H9 (cell line): ENCODE measurements at regions not wholly inside any gene's neighbourhood (a gene's known extent, or its start where the extent isn't known, plus 50 kb on each side); places are given as distances from the start of the nearest gene placed in this dataset.

Source experiments
- DNase-seq: peaks from one replicate; pipeline ENCODE4 v3.0.0-alpha.2; 2017
- H2AFZ ChIP-seq: one replicate; pipeline ENCODE4 v1.6.1; 2013; ENCODE audit warnings: mild to moderate bottlenecking, low read length, control low read depth, moderate library complexity
- H2AK5ac ChIP-seq: 2 replicates; pipeline ENCODE4 v1.6.1; 2013; ENCODE audit warnings: low read length, control low read depth, mixed read lengths; ENCODE audit not compliant: insufficient read length
- H2BK120ac ChIP-seq: one replicate; pipeline ENCODE4 v1.6.1; 2013; ENCODE audit warnings: low read depth, mild to moderate bottlenecking, low read length, control low read depth, inconsistent platforms; ENCODE audit not compliant: poor library complexity, severe bottlenecking
- H2BK12ac ChIP-seq: 2 replicates; pipeline ENCODE4 v1.6.1; 2013; ENCODE audit warnings: low read length, control low read depth, mixed read lengths, low read depth; ENCODE audit not compliant: insufficient read length
- H2BK15ac ChIP-seq: 2 replicates; pipeline ENCODE4 v1.6.1; 2013; ENCODE audit warnings: low read depth, low read length, control low read depth
- H2BK20ac ChIP-seq: one replicate; pipeline ENCODE4 v1.6.1; 2013; ENCODE audit warnings: low read depth, mild to moderate bottlenecking, low read length, control low read depth, inconsistent platforms; ENCODE audit not compliant: poor library complexity, severe bottlenecking
- H2BK5ac ChIP-seq: 2 replicates; pipeline ENCODE4 v1.6.1; 2013; ENCODE audit warnings: low read length, control low read depth, mixed read lengths; ENCODE audit not compliant: insufficient read length
- H3K14ac ChIP-seq: 2 replicates; pipeline ENCODE4 v1.6.1; 2013; ENCODE audit warnings: low read length, control low read depth; ENCODE audit not compliant: insufficient read depth
- H3K18ac ChIP-seq: 2 replicates; pipeline ENCODE4 v1.6.1; 2013; ENCODE audit warnings: low read depth, mild to moderate bottlenecking, mixed read lengths, low read length, control low read depth; ENCODE audit not compliant: insufficient read length
- H3K23ac ChIP-seq: 2 replicates; pipeline ENCODE4 v1.6.1; 2013; ENCODE audit warnings: low read length, control low read depth, mixed read lengths, low read depth; ENCODE audit not compliant: insufficient read length
- H3K23me2 ChIP-seq: 2 replicates; pipeline ENCODE4 v1.6.1; 2013; ENCODE audit warnings: low read depth, mild to moderate bottlenecking, mixed read lengths, low read length, control low read depth; ENCODE audit not compliant: insufficient read length, poor library complexity, severe bottlenecking
- H3K27ac ChIP-seq: 2 replicates; pipeline ENCODE4 v1.5.1; 2013; ENCODE audit warnings: low read length, control low read depth, mixed read lengths, low read depth; ENCODE audit not compliant: insufficient read length
- H3K27me3 ChIP-seq: 2 replicates; pipeline ENCODE4 v1.6.1; 2013; ENCODE audit warnings: low read length, control low read depth, inconsistent platforms; ENCODE audit not compliant: insufficient read depth
- H3K4ac ChIP-seq: 2 replicates; pipeline ENCODE4 v1.6.1; 2013; ENCODE audit warnings: low read depth, mild to moderate bottlenecking, control low read depth, inconsistent platforms, low read length, moderate library complexity
- H3K4me1 ChIP-seq: 2 replicates; pipeline ENCODE4 v1.6.1; 2013; ENCODE audit warnings: low read length, control low read depth, inconsistent platforms; ENCODE audit not compliant: insufficient read depth
- H3K4me2 ChIP-seq: 2 replicates; pipeline ENCODE4 v1.6.1; 2013; ENCODE audit warnings: low read length, control low read depth, mixed read lengths; ENCODE audit not compliant: insufficient read length, insufficient read depth
- H3K56ac ChIP-seq: 2 replicates; pipeline ENCODE4 v1.6.1; 2013; ENCODE audit warnings: low read depth, mild to moderate bottlenecking, mixed read lengths, low read length, control low read depth; ENCODE audit not compliant: insufficient read length
- H3K79me1 ChIP-seq: 2 replicates; pipeline ENCODE4 v1.6.1; 2013; ENCODE audit warnings: low read depth, mild to moderate bottlenecking, moderate library complexity, low read length, control low read depth, inconsistent platforms; ENCODE audit not compliant: insufficient read depth, poor library complexity, severe bottlenecking
- H3K79me2 ChIP-seq: 2 replicates; pipeline ENCODE4 v1.6.1; 2013; ENCODE audit warnings: low read length, control low read depth, inconsistent platforms; ENCODE audit not compliant: insufficient read depth
- H3K9ac ChIP-seq: 2 replicates; pipeline ENCODE4 v1.6.1; 2013; ENCODE audit warnings: low read length, control low read depth, mixed read lengths; ENCODE audit not compliant: insufficient read length; ENCODE audit errors: extremely low read depth
- H3K9me3 ChIP-seq: one replicate; pipeline ENCODE4 v1.6.1; 2013; ENCODE audit warnings: low read depth, low read length, inconsistent platforms; ENCODE audit not compliant: control insufficient read depth
- H3T11ph ChIP-seq: one replicate; pipeline ENCODE4 v1.6.1; 2013; ENCODE audit warnings: mild to moderate bottlenecking, low read length, control low read depth, inconsistent platforms
- H4K20me1 ChIP-seq: one replicate; pipeline ENCODE4 v1.6.1; 2013; ENCODE audit not compliant: control insufficient read depth, insufficient read length, insufficient read depth
- H4K5ac ChIP-seq: 2 replicates; pipeline ENCODE4 v1.6.1; 2013; ENCODE audit warnings: low read depth, mild to moderate bottlenecking, mixed read lengths, low read length, control low read depth; ENCODE audit not compliant: insufficient read length
- H4K8ac ChIP-seq: replicated peaks from 2 replicates; pipeline ENCODE4 v1.6.1; 2013; ENCODE audit warnings: low read length, control low read depth, mixed read lengths, low read depth; ENCODE audit not compliant: insufficient read length
- H4K91ac ChIP-seq: 2 replicates; pipeline ENCODE4 v1.6.1; 2013; ENCODE audit warnings: low read depth, mild to moderate bottlenecking, moderate library complexity, mixed read lengths, low read length, control low read depth; ENCODE audit not compliant: insufficient read length
- H3K27ac Mint-ChIP-seq, 3 experiments: 2 replicates in 2 of 3; 3 replicates in 1 of 3; pipeline ENCODE4 v1.8.0; 2020 to 2021; ENCODE audit warnings: mixed read lengths in 3 of 3, mild to moderate bottlenecking in 1 of 3, moderate library complexity in 1 of 3
- H3K27me3 Mint-ChIP-seq: 2 replicates; pipeline ENCODE4 v1.8.0; 2021; ENCODE audit warnings: low read depth, mild to moderate bottlenecking, moderate library complexity, mixed read lengths
- H3K36me3 Mint-ChIP-seq, 3 experiments: 2 replicates in 2 of 3; 3 replicates in 1 of 3; pipeline ENCODE4 v1.8.0; 2020 to 2021; ENCODE audit warnings: low read depth in 3 of 3, mixed read lengths in 3 of 3; ENCODE audit not compliant: insufficient read depth in 1 of 3
- H3K4me1 Mint-ChIP-seq, 2 experiments: 2 replicates each; pipeline ENCODE4 v1.8.0; 2020; ENCODE audit warnings: mixed read lengths in 2 of 2
- H3K4me3 Mint-ChIP-seq, 2 experiments: 2 replicates in 1 of 2; 3 replicates in 1 of 2; pipeline ENCODE4 v1.8.0; 2020 to 2021; ENCODE audit warnings: mild to moderate bottlenecking in 2 of 2, mixed read lengths in 2 of 2, moderate library complexity in 1 of 2
- H3K9me3 Mint-ChIP-seq, 2 experiments: 2 replicates in 1 of 2; 3 replicates in 1 of 2; pipeline ENCODE4 v1.8.0; 2020; ENCODE audit warnings: mild to moderate bottlenecking in 2 of 2, mixed read lengths in 2 of 2, moderate library complexity in 1 of 2
- CTCF ChIP-seq: fragments of 200-600 bp; sonication (generic); conservative IDR thresholded peaks from 3 replicates; pipeline ENCODE4 v1.8.0; 2021; ENCODE audit warnings: antibody characterized with exemption, mild to moderate bottlenecking
- WGBS: extraction: QIAGEN DNeasy Blood & Tissue Kit; methylation state at CpG from one replicate; pipeline ENCODE4 v1.1.7; 2013; ENCODE audit warnings: missing lambda C conversion rate, low lambda C conversion rate, mixed read lengths; ENCODE audit not compliant: insufficient read length; ENCODE audit errors: extremely low coverage; 5-methylcytosine and 5-hydroxymethylcytosine counted together

DNA sequence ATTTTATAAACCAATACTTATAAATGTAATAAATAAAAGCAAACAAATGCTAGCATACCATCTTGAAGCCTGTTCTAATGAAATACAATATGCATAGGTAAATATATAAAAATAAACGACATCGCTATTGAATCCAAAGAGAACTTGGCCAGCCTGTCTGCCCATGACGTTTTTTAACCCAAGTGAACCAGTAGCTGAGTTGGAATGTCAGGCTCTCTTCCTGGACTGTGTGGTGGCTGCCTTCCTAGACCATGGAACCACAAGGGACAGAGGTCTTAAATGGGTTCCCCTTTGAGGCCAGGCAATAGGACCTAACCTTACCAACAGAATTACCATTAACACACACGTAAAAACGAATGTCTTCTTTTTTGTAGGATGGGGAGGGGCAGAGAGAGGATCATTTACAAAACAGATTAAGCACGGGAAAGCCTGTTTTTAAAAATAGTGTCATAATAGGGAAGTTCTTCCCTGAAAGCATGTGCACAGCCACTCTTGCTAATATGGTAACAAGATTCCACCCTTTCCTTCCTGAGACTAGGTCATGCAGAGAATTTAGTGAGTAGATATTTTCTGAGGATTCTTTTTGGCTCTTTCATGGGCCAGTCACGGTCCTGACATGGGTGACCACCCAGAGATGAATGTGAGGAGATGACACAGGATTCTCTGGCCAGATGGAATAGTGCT, 69.4 kb upstream of the ACSL1 start:
- Histone ChIP-seq H2AFZ (no peak overlapping the region), H2BK120ac (no peak overlapping the region), H3K56ac (no peak overlapping the region), H4K91ac (no peak overlapping the region), H3K27ac (no peak overlapping the region), H3T11ph (no peak overlapping the region), H3K9ac (no peak overlapping the region), H3K23ac (no peak overlapping the region), H2AK5ac (no peak overlapping the region), H2BK20ac (no peak overlapping the region), H3K4me1 (no peaks in the 10 kb centered on the region), H3K27me3 (no peaks in the 10 kb centered on the region), H4K20me1 (no peaks in the 10 kb centered on the region), H3K23me2 (no peaks in the 10 kb centered on the region), H3K14ac (no peak overlapping the region), H3K18ac (no peak overlapping the region), H3K4me2 (no peak overlapping the region), H3K9me3 (no peaks in the 10 kb centered on the region), H3K4ac (no peak overlapping the region), H4K5ac (no peak overlapping the region), H2BK15ac (no peak overlapping the region), H3K79me1 (no peaks in the 10 kb centered on the region), H4K8ac (no peak overlapping the region), H2BK12ac (no peak overlapping the region), H3K79me2 (no peaks in the 10 kb centered on the region), H2BK5ac (no peak overlapping the region)
- no CpG with 5 or more reads among the region's 7 CpGs for WGBS
- TF ChIP-seq CTCF = no peak
- DNase-seq = no peak
- Mint-ChIP-seq H3K9me3 (no peaks in the 10 kb centered on the region; a peak in 1 of 5 replicates), H3K27ac (no peak overlapping the region), H3K27me3 (no peaks in the 10 kb centered on the region; the same call in 1 of the 2 replicates), H3K36me3 (no peaks in the 10 kb centered on the region; a peak in 1 of 7 replicates), H3K4me1 (peaks cover 5% of the 10 kb centered on the region in 2 experiments; a peak in 2 of 4 replicates), H3K4me3 (no peak overlapping the region)
